ENCODE measurements at regions not wholly inside any gene's neighbourhood (a gene's known extent, or its start where the extent isn't known, plus 50 kb on each side); places are given as distances from the start of the nearest gene placed in this dataset.

GRCh38 chr6:91276315-91276714 is 689.4 kb upstream of the MAP3K7 start:
- DNase-seq (ENCODE audit: low read depth): no peak
- TF ChIP-seq, protein P1, sequence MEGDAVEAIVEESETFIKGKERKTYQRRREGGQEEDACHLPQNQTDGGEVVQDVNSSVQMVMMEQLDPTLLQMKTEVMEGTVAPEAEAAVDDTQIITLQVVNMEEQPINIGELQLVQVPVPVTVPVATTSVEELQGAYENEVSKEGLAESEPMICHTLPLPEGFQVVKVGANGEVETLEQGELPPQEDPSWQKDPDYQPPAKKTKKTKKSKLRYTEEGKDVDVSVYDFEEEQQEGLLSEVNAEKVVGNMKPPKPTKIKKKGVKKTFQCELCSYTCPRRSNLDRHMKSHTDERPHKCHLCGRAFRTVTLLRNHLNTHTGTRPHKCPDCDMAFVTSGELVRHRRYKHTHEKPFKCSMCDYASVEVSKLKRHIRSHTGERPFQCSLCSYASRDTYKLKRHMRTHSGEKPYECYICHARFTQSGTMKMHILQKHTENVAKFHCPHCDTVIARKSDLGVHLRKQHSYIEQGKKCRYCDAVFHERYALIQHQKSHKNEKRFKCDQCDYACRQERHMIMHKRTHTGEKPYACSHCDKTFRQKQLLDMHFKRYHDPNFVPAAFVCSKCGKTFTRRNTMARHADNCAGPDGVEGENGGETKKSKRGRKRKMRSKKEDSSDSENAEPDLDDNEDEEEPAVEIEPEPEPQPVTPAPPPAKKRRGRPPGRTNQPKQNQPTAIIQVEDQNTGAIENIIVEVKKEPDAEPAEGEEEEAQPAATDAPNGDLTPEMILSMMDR (IDR thresholded peaks at IDR 0.05; ENCODE audit: low read depth, low read length, missing control alignments): peak; percentile 62
- H3K4me3 ChIP-seq (ENCODE audit: low read depth, low read length): no peak overlapping the region

- no peak for DNase-seq (ENCODE audit: low read depth)
Observed at GRCh38 chr6:91273729-91274128, 686.9 kb upstream of the MAP3K7 start.

DNA sequence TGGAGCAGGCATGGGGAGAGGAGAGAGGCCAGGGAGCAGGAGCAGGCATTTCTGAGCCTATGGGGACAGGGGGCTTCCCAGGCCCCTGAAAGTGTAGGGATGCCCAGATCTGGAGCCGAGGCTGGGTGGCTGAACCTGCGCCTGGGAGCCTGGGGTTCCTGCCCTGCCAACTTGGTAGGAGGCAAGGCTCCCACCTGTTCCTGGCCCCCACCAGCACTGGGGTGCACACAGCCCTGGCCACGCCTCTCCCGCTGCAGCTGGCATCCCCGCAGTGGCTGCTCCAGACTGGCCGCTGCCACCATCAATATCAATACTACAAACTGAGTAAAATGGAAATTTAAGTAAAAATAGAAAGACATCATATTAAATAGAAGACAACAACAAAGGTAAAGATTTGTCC is 684.9 kb upstream of the MAP3K7 start:
- TF ChIP-seq, protein P1 (IDR thresholded peaks at IDR 0.05; ENCODE audit: low read depth, low read length, missing control alignments): no peak
- H3K4me3 ChIP-seq (ENCODE audit: low read depth, low read length): no peak overlapping the region
- DNase-seq (ENCODE audit: low read depth): no peak

More at GRCh38 chr6:91273729-91274128, 686.9 kb upstream of the MAP3K7 start:
- H3K4me3 ChIP-seq (ENCODE audit: low read depth, low read length): no peak overlapping the region
- TF ChIP-seq, protein P1 (IDR thresholded peaks at IDR 0.05; ENCODE audit: low read depth, low read length, missing control alignments): no peak

DNA sequence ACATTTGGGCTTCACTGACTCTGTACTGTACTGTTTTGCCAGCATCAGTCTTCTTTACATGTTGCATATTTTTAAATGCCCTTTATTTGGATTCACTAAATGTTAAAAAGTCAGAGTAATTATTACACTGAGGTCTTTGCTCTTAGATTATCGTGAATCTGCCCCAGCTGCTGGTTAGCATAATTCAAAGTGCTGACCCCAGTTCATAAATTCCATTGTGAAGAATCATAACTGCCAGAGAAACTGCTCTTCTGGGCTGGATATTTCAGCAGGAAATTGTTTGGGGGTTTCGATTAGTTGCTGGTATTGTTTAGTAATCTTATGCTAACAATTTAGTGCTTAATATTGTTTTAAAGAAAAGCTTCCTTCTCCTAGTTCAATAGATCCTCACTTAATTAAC is 682.1 kb upstream of the MAP3K7 start:
- TF ChIP-seq, protein P1 (IDR thresholded peaks at IDR 0.05; ENCODE audit: low read depth, low read length, missing control alignments): no peak

GRCh38 chr6:91267246-91267645 is 680.4 kb upstream of the MAP3K7 start:
- TF ChIP-seq, protein P1 (IDR thresholded peaks at IDR 0.05; ENCODE audit: low read depth, low read length, missing control alignments): no peak
- H3K4me3 ChIP-seq (ENCODE audit: low read depth, low read length): no peak overlapping the region
- DNase-seq (ENCODE audit: low read depth): no peak

More for the DNA sequence above, 682.1 kb upstream of the MAP3K7 start:
- H3K4me3 ChIP-seq (ENCODE audit: low read depth, low read length): no peak overlapping the region
- DNase-seq (ENCODE audit: low read depth): no peak

DNA sequence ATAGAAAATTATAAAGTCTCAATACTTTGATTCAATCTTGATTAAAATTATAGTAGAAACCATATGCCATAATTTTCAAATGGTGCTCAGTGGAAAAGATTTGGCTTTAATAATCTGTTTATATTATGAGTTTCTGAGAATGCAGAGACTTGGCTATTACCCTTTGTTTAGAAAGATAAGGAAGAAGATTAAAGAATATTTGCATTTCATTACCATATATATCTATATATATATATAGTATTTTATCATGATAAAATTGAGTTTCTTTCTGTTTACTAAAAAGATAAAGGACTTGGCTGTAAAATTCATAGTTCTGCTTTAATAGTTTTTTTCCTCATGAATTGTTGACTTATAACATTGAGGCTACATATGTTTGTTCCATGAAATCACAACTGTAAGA is 679.3 kb upstream of the MAP3K7 start:
- TF ChIP-seq, protein P1 (IDR thresholded peaks at IDR 0.05; ENCODE audit: low read depth, low read length, missing control alignments): no peak
- no peak overlapping the region for H3K4me3 ChIP-seq (ENCODE audit: low read depth, low read length)
- DNase-seq (ENCODE audit: low read depth): no peak

GRCh38 chr6:91243436-91243835 is 656.6 kb upstream of the MAP3K7 start:
- TF ChIP-seq, protein P1 (IDR thresholded peaks at IDR 0.05; ENCODE audit: low read depth, low read length, missing control alignments): no peak
- no peak for DNase-seq (ENCODE audit: low read depth)
- no peak overlapping the region for H3K4me3 ChIP-seq (ENCODE audit: low read depth, low read length)
